Vagina (tissue), 2 donors: ENCODE measurements at regions not wholly inside any gene's neighbourhood (a gene's known extent, or its start where the extent isn't known, plus 50 kb on each side); places are given as distances from the start of the nearest gene placed in this dataset.
"Not testable (repeated sequence)": the region's sequence is repeated elsewhere in the genome, so short reads cannot be mapped to it uniquely, and the experiment has no call there.

ENCODE experiments used
- DNase-seq, 2 donors: peaks; one replicate each; pipeline ENCODE4 v3.0.0-alpha.2; 2017; ENCODE audit errors: extremely low spot score in 2 of 2
- H3K27ac ChIP-seq: fragments of 200-600 bp; sonication (generic); one replicate; pipeline ENCODE4 v1.5.1; 2019
- H3K27me3 ChIP-seq: fragments of 200-600 bp; sonication (generic); one replicate; pipeline ENCODE4 v1.5.1; 2019
- H3K36me3 ChIP-seq, 2 donors: fragments of 200-600 bp; sonication (generic); one replicate each; pipeline ENCODE4 v1.5.1; 2017 to 2019
- H3K4me1 ChIP-seq: fragments of 200-600 bp; sonication (generic); one replicate; pipeline ENCODE4 v1.5.1; 2019
- H3K4me3 ChIP-seq, 2 donors: fragments of 200-600 bp; sonication (generic); 1 replicate in 1 of 2; 2 replicates in 1 of 2; pipeline ENCODE4 v1.5.1; 2016 to 2019
- H3K9me3 ChIP-seq: fragments of 200-600 bp; sonication (generic); one replicate; pipeline ENCODE4 v1.5.1; 2019
- CTCF ChIP-seq, 3 experiments: fragments of 450-650 bp in 2 of 3; fragments of 200-600 bp in 1 of 3; sonication (generic) in 1 of 3; IDR thresholded peaks; one replicate each; pipeline ENCODE4 v1.5.1; 2017 to 2019; ENCODE audit warnings: antibody characterized with exemption in 3 of 3, mild to moderate bottlenecking in 2 of 3, moderate library complexity in 2 of 3
- POLR2A ChIP-seq, 2 donors: fragments of 450-650 bp; IDR thresholded peaks; one replicate each; pipeline ENCODE4 v1.6.1; 2017; ENCODE audit warnings: antibody characterized with exemption in 2 of 2, mild to moderate bottlenecking in 2 of 2, moderate library complexity in 2 of 2
- POLR2AphosphoS5 ChIP-seq, 2 donors: sonication (generic); formaldehyde crosslinking; IDR thresholded peaks; one replicate each; pipeline ENCODE4 v1.9.0; 2017; ENCODE audit warnings: antibody characterized with exemption in 2 of 2, mild to moderate bottlenecking in 2 of 2, low read depth in 1 of 2; ENCODE audit not compliant: insufficient read depth in 1 of 2
- intact Hi-C: fragments of 100-400 bp; cut with DNase I; formaldehyde crosslinking; loops from one replicate; pipeline ENCODE4 v1.15.1; 2023

GRCh38 chr4:87918314-87919058 is 57.0 kb upstream of the SPP1 start:
- Histone ChIP-seq H3K27me3 (no peaks in the 10 kb centered on the region), H3K4me1 (no peaks in the 10 kb centered on the region), H3K27ac (no peak overlapping the region), H3K9me3 (no peaks in the 10 kb centered on the region), H3K36me3 (no peaks in the 10 kb centered on the region), H3K4me3 (no peak overlapping the region)
- intact Hi-C loops: no loop called here
- no peak for TF ChIP-seq CTCF (IDR thresholded peaks at IDR 0.05)
- TF ChIP-seq POLR2A (IDR thresholded peaks at IDR 0.05): no peak
- no peak for TF ChIP-seq POLR2AphosphoS5 (IDR thresholded peaks at IDR 0.05; ENCODE audit: insufficient read depth in 1 of 2, low read depth in 1 of 2)
- DNase-seq: no peak

- H3K27ac ChIP-seq, DNase-seq, H3K36me3 ChIP-seq, H3K9me3 ChIP-seq, H3K27me3 ChIP-seq, H3K4me1 ChIP-seq, H3K4me3 ChIP-seq, intact Hi-C loops: not testable (repeated sequence)
Observed at GRCh38 chr4:87919304-87919703, 56.2 kb upstream of the SPP1 start.

GRCh38 chr4:87919941-87920340 is 55.6 kb upstream of the SPP1 start:
- intact Hi-C loops: no loop called here
- H3K9me3 ChIP-seq: no peaks in the 10 kb centered on the region
- no peaks in the 10 kb centered on the region for H3K27me3 ChIP-seq
- H3K4me3 ChIP-seq: no peak overlapping the region
- DNase-seq: no peak
- no peak for TF ChIP-seq CTCF (IDR thresholded peaks at IDR 0.05)
- no peak for TF ChIP-seq POLR2AphosphoS5 (IDR thresholded peaks at IDR 0.05; ENCODE audit: insufficient read depth in 1 of 2, low read depth in 1 of 2)
- TF ChIP-seq POLR2A (IDR thresholded peaks at IDR 0.05): no peak
- H3K36me3 ChIP-seq: no peaks in the 10 kb centered on the region
- no peak overlapping the region for H3K27ac ChIP-seq
- no peaks in the 10 kb centered on the region for H3K4me1 ChIP-seq

- no peaks in the 10 kb centered on the region for H3K27me3 ChIP-seq
- no peak overlapping the region for H3K27ac ChIP-seq
- DNase-seq: no peak
- intact Hi-C loops: no loop called here
- H3K4me3 ChIP-seq: no peak overlapping the region
- H3K9me3 ChIP-seq: no peaks in the 10 kb centered on the region
- no peaks in the 10 kb centered on the region for H3K36me3 ChIP-seq
- H3K4me1 ChIP-seq: no peaks in the 10 kb centered on the region
- TF ChIP-seq POLR2AphosphoS5 (IDR thresholded peaks at IDR 0.05; ENCODE audit: insufficient read depth in 1 of 2, low read depth in 1 of 2): no peak
- TF ChIP-seq POLR2A (IDR thresholded peaks at IDR 0.05): no peak
- TF ChIP-seq CTCF (IDR thresholded peaks at IDR 0.05): no peak
Observed at GRCh38 chr4:87920478-87920877, 55.0 kb upstream of the SPP1 start.

- intact Hi-C loops: not testable (repeated sequence)
Observed at GRCh38 chr4:87921626-87922479, 53.7 kb upstream of the SPP1 start.

GRCh38 chr4:87924146-87924545 is 51.4 kb upstream of the SPP1 start:
- H3K27ac ChIP-seq, H3K4me3 ChIP-seq, DNase-seq, H3K9me3 ChIP-seq, H3K4me1 ChIP-seq, H3K36me3 ChIP-seq, intact Hi-C loops, H3K27me3 ChIP-seq: not testable (repeated sequence)

More at GRCh38 chr4:87921626-87922479, 53.7 kb upstream of the SPP1 start:
- not testable (repeated sequence) for H3K4me3 ChIP-seq, H3K27me3 ChIP-seq, H3K27ac ChIP-seq, H3K9me3 ChIP-seq, H3K36me3 ChIP-seq, H3K4me1 ChIP-seq, DNase-seq
